Suprapubic skin (tissue), 4 donors: ENCODE measurements at regions not wholly inside any gene's neighbourhood (a gene's known extent, or its start where the extent isn't known, plus 50 kb on each side); places are given as distances from the start of the nearest gene placed in this dataset.

Source experiments
- DNase-seq, 2 donors: peaks; one replicate each; pipeline ENCODE4 v3.0.0-alpha.2; 2019; ENCODE audit warnings: low spot score in 2 of 2
- H3K27ac ChIP-seq: fragments of 200-600 bp; sonication (generic); one replicate; pipeline ENCODE4 v1.5.1; 2019
- H3K27me3 ChIP-seq: fragments of 200-600 bp; sonication (generic); one replicate; pipeline ENCODE4 v1.5.1; 2019
- H3K36me3 ChIP-seq: fragments of 200-600 bp; sonication (generic); one replicate; pipeline ENCODE4 v1.5.1; 2019
- H3K4me1 ChIP-seq: fragments of 200-600 bp; sonication (generic); one replicate; pipeline ENCODE4 v1.5.1; 2019
- H3K4me3 ChIP-seq: fragments of 200-600 bp; sonication (generic); one replicate; pipeline ENCODE4 v1.5.1; 2019; ENCODE audit warnings: mild to moderate bottlenecking
- H3K9me3 ChIP-seq: fragments of 200-600 bp; sonication (generic); one replicate; pipeline ENCODE4 v1.5.1; 2019
- EP300 ChIP-seq: sonication (generic); formaldehyde crosslinking; IDR thresholded peaks from one replicate; pipeline ENCODE4 v1.6.1; 2017; ENCODE audit warnings: antibody characterized with exemption
- POLR2A ChIP-seq, 2 donors: fragments of 450-650 bp; IDR thresholded peaks; one replicate each; pipeline ENCODE4 v1.6.1; 2017; ENCODE audit warnings: antibody characterized with exemption in 2 of 2, mild to moderate bottlenecking in 2 of 2, moderate library complexity in 2 of 2
- POLR2AphosphoS5 ChIP-seq, 3 donors: sonication (generic); formaldehyde crosslinking; IDR thresholded peaks; one replicate each; pipeline ENCODE4 v1.6.1; 2017; ENCODE audit warnings: antibody characterized with exemption in 3 of 3
- WGBS: methylation state at CpG from one replicate; pipeline ENCODE4 v1.1.5; 2018; 5-methylcytosine and 5-hydroxymethylcytosine counted together
- TF ChIP-seq, protein P1 (sequence below), 2 donors: fragments of 200-600 bp in 1 of 2; fragments of 450-650 bp in 1 of 2; sonication (generic) in 1 of 2; IDR thresholded peaks; one replicate each; pipeline ENCODE4 v1.5.1; 2016 to 2019; ENCODE audit warnings: antibody characterized with exemption in 2 of 2, mild to moderate bottlenecking in 1 of 2, moderate library complexity in 1 of 2

DNA sequence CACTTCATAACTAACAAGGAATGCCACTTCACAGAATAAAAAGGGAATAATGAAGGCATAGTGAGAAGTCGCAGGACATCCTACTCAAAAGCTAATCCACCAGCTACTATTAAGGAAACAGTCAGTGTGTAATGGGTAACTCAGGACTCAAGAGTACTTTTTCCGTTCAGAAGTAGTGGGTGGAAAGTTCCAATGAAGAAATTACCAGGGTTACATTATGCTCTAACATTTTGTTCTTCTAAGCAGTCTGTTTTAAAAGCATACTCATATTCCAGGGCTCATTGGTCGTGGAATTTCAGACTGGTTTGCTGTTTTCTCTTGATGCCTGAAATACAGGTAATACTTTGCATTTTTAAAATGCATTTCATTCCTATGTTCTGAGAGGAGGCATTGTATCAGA, 222.4 kb upstream of the IRS2 start:
- Histone ChIP-seq H3K27me3 (no peaks in the 10 kb centered on the region), H3K4me3 (no peak overlapping the region), H3K27ac (no peak overlapping the region), H3K36me3 (no peaks in the 10 kb centered on the region), H3K4me1 (no peaks in the 10 kb centered on the region), H3K9me3 (no peaks in the 10 kb centered on the region)
- TF ChIP-seq POLR2AphosphoS5 (IDR thresholded peaks at IDR 0.05) (no peak), POLR2A (IDR thresholded peaks at IDR 0.05) (no peak), EP300 (no peak)
- TF ChIP-seq, protein P1, sequence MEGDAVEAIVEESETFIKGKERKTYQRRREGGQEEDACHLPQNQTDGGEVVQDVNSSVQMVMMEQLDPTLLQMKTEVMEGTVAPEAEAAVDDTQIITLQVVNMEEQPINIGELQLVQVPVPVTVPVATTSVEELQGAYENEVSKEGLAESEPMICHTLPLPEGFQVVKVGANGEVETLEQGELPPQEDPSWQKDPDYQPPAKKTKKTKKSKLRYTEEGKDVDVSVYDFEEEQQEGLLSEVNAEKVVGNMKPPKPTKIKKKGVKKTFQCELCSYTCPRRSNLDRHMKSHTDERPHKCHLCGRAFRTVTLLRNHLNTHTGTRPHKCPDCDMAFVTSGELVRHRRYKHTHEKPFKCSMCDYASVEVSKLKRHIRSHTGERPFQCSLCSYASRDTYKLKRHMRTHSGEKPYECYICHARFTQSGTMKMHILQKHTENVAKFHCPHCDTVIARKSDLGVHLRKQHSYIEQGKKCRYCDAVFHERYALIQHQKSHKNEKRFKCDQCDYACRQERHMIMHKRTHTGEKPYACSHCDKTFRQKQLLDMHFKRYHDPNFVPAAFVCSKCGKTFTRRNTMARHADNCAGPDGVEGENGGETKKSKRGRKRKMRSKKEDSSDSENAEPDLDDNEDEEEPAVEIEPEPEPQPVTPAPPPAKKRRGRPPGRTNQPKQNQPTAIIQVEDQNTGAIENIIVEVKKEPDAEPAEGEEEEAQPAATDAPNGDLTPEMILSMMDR (IDR thresholded peaks at IDR 0.05), result no peak
- WGBS, result 79% methylated on average over 3 of the region's 3 CpGs
- DNase-seq, result no peak

DNA sequence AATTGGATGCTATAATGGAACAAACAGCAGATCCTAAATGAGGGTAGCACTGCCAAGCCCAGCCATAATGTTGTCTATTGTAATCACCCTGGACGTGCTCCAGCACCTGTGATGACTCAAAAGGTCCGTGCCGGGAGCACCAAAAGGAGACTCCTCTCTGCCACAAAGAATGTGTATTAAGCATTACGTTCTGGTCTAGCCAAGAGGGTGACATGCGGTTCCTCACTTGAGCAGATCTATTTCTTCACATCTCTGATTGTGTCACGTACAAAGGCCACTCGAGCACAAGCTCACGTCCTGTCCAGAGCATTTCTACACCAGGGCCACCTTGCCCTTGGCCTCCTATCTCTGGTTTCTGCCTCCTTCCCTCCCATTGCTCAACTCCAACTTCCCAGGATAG, 219.9 kb upstream of the IRS2 start:
- peak; percentile 70 to 84 for DNase-seq
- no peak overlapping the region for H3K4me3 ChIP-seq
- WGBS, result 56% methylated on average over 8 of the region's 8 CpGs
- TF ChIP-seq POLR2AphosphoS5 (IDR thresholded peaks at IDR 0.05) (peak in 2 of 3 donors; percentile 63 to 64), EP300 (no peak)
- peak overlapping the region; percentile 5 for H3K27ac ChIP-seq
- no peaks in the 10 kb centered on the region for H3K9me3 ChIP-seq
- no peaks in the 10 kb centered on the region for H3K27me3 ChIP-seq
- H3K36me3 ChIP-seq, result no peaks in the 10 kb centered on the region
- no peaks in the 10 kb centered on the region for H3K4me1 ChIP-seq

DNA sequence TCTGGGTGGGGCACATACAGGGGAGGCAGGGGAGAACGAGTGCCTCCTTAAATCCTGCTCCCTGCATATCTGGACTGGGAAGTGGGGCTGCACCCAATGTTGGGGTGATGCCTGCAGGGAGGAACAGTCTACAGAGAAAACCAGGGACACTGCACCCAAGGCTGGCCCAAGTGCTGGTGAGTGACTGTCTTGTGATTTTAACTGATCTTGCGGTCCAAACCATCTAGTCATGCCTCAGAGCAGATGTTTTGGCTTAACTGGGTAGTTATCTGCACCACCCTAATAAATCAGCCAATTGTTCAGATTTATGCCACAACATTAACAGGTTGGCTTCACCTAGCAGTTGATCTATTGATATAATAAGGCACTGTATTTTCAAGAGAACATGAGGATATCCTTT, 219.2 kb upstream of the IRS2 start:
- no peaks in the 10 kb centered on the region for H3K36me3 ChIP-seq
- no peak for DNase-seq
- 36% methylated on average over 2 of the region's 2 CpGs for WGBS
- H3K27me3 ChIP-seq, result no peaks in the 10 kb centered on the region
- peak overlapping the region; percentile 5 for H3K27ac ChIP-seq
- H3K9me3 ChIP-seq, result no peaks in the 10 kb centered on the region
- H3K4me3 ChIP-seq, result no peak overlapping the region
- no peak for TF ChIP-seq EP300
- TF ChIP-seq, protein P1 (IDR thresholded peaks at IDR 0.05), result no peak
- H3K4me1 ChIP-seq, result no peaks in the 10 kb centered on the region

DNA sequence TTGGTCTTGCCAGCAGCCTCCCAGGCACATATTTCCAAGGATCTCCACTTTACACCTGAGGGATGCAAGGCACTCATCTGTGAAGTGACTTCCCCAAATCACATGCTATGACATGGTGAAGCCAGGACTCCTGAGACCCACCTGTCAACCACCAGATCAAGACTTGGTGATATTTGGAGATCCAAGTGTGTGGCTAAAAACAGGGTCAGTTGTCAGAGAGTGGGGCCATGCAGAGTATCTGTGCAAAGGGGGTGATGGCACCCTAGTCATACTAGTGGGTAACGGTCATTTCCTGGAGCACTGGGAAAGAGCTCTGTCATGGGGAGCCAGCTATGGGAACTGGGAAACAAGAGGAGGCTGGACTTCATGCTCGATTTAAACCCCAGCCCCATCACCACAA, 218.4 kb upstream of the IRS2 start:
- Histone ChIP-seq H3K36me3 (no peaks in the 10 kb centered on the region), H3K4me3 (no peak overlapping the region), H3K9me3 (no peaks in the 10 kb centered on the region), H3K27ac (no peak overlapping the region), H3K4me1 (no peaks in the 10 kb centered on the region), H3K27me3 (no peaks in the 10 kb centered on the region)
- 75% methylated on average over 2 of the region's 2 CpGs for WGBS
- TF ChIP-seq, protein P1 (IDR thresholded peaks at IDR 0.05), result no peak
- TF ChIP-seq POLR2AphosphoS5 (IDR thresholded peaks at IDR 0.05) (no peak), EP300 (no peak), POLR2A (IDR thresholded peaks at IDR 0.05) (no peak)
- DNase-seq, result no peak

DNA sequence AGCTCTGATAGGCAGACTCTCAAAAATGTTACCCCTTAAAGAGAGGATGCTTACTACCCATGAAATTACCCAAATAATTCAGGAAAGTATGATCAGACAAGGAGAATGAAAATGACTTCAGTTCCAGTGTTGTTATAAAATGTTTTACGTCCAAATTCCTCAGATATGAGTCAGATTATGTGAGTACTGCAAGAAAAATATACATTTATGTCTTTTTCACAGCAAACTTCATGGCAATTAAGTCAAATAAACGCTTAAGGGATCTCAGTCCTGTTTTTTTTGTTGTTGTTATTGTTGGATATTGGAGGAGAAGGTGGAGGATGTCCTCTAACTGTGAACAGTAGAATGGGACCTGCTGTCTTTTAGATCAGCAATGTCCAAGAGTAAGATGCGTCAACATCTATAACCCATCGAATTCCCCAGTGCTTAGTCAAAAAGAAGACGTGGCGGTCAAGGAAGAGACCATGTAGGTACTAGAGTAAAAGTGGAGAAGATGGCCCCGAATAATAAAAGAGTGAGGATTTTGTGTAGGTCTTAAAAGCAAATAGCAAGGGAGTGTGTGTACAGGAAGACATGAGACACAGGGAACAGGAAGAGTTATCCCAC, 215.4 kb upstream of the IRS2 start:
- TF ChIP-seq POLR2A (IDR thresholded peaks at IDR 0.05) (no peak), POLR2AphosphoS5 (IDR thresholded peaks at IDR 0.05) (no peak)
- TF ChIP-seq, protein P1 (IDR thresholded peaks at IDR 0.05), result no peak
- Histone ChIP-seq H3K27me3 (no peaks in the 10 kb centered on the region), H3K4me1 (no peaks in the 10 kb centered on the region), H3K4me3 (no peak overlapping the region), H3K36me3 (no peaks in the 10 kb centered on the region), H3K9me3 (no peaks in the 10 kb centered on the region), H3K27ac (no peak overlapping the region)
- WGBS, result 80% methylated on average over 7 of the region's 7 CpGs
- DNase-seq, result no peak
